GM12878 (cell line): ENCODE measurements at regions not wholly inside any gene's neighbourhood (a gene's known extent, or its start where the extent isn't known, plus 50 kb on each side); places are given as distances from the start of the nearest gene placed in this dataset.

Source experiments
- HCFC1 ChIP-seq: fragments of 150-350 bp; IDR thresholded peaks from 2 replicates; pipeline ENCODE4 v1.6.1; 2014; ENCODE audit warnings: low read length
- JUND ChIP-seq: IDR thresholded peaks from 2 replicates; pipeline ENCODE4 v1.6.1; 2012; ENCODE audit warnings: low read depth, mild to moderate bottlenecking, low read length, improper control_type of control experiment, moderate library complexity
- MAX ChIP-seq: IDR thresholded peaks from 2 replicates; pipeline ENCODE4 v1.6.1; 2012; ENCODE audit warnings: low read depth, low read length, improper control_type of control experiment
- POLR2A ChIP-seq: IDR thresholded peaks from 2 replicates; pipeline ENCODE4 v1.6.1; 2011; ENCODE audit warnings: low read depth, mild to moderate bottlenecking, low read length
- POLR2AphosphoS2 ChIP-seq: IDR thresholded peaks from 2 replicates; pipeline ENCODE4 v1.6.1; 2011; ENCODE audit warnings: low read depth, mild to moderate bottlenecking, low read length, improper control_type of control experiment, moderate library complexity
- POLR2AphosphoS5 ChIP-seq: IDR thresholded peaks from 2 replicates; pipeline ENCODE4 v1.6.1; 2011; ENCODE audit warnings: mild to moderate bottlenecking, low read length, inconsistent platforms
- RAD21 ChIP-seq: IDR thresholded peaks from 2 replicates; pipeline ENCODE4 v1.6.1; 2011; ENCODE audit warnings: mild to moderate bottlenecking, low read depth, low read length, moderate library complexity; ENCODE audit not compliant: insufficient read depth
- SP1 ChIP-seq: IDR thresholded peaks from one replicate; pipeline ENCODE4 v1.6.1; 2011; ENCODE audit warnings: low read depth, low read length
- SPI1 ChIP-seq: IDR thresholded peaks from 2 replicates; pipeline ENCODE4 v1.6.1; 2011; ENCODE audit warnings: low read depth, mild to moderate bottlenecking, low read length, moderate library complexity, borderline replicate concordance; ENCODE audit not compliant: insufficient read depth
- YY1 ChIP-seq: IDR thresholded peaks from 2 replicates; pipeline ENCODE4 v1.6.1; 2011; ENCODE audit warnings: low read depth, mild to moderate bottlenecking, low read length
- TF ChIP-seq, protein P1 (sequence below), 3 experiments: IDR thresholded peaks in 2 of 3; conservative IDR thresholded peaks in 1 of 3; 2 replicates each; pipeline ENCODE4 v1.5.1; 2011; ENCODE audit warnings: low read depth in 3 of 3, low read length in 3 of 3, mild to moderate bottlenecking in 3 of 3, control low read depth in 2 of 3, moderate library complexity in 2 of 3, inconsistent platforms in 1 of 3, mixed read lengths in 1 of 3; ENCODE audit not compliant: control insufficient read depth in 2 of 3, insufficient read depth in 1 of 3; ENCODE audit errors: extremely low read depth in 1 of 3

DNA sequence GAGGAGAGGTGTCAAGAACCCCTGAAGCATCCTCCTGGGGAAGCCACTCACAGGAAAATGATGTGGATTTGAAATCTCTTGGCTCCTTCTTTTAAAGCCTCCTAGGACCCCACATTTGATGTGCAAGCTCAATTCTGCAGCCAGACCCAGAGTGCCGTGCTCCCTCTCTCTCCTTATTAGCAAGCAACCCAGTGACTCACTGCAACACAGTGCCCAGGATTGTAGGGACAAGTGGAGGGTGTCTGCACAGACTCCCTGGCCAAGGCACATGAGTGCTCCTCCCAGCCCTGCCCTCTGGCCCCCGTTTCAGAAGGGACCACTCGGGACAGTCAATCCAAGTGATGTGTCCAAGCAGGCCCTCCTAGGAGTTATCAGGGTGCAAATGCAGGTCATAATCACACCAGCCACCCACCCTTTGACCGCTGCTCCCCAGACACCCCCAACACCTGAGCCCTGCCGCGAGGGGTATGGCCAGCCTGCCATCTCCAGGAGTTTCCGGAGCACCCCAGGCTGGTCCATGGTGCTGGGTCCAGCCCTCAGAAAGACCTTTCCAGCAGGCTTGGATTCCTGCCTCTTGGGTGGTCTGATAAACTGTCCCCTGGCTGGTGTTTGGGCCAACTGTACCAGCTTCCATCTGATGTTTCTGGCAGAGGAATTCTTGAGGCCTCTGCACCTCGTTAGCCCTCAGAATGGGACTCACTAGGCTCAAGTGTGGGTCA lies 54.5 kb upstream of the CXCL12 start:
- TF ChIP-seq RAD21 (no peak), POLR2A (no peak), SPI1 (no peak), POLR2AphosphoS5 (no peak), MAX (no peak), JUND (no peak), SP1 (no peak), HCFC1 (no peak), YY1 (no peak), POLR2AphosphoS2 (no peak)
- TF ChIP-seq, protein P1, sequence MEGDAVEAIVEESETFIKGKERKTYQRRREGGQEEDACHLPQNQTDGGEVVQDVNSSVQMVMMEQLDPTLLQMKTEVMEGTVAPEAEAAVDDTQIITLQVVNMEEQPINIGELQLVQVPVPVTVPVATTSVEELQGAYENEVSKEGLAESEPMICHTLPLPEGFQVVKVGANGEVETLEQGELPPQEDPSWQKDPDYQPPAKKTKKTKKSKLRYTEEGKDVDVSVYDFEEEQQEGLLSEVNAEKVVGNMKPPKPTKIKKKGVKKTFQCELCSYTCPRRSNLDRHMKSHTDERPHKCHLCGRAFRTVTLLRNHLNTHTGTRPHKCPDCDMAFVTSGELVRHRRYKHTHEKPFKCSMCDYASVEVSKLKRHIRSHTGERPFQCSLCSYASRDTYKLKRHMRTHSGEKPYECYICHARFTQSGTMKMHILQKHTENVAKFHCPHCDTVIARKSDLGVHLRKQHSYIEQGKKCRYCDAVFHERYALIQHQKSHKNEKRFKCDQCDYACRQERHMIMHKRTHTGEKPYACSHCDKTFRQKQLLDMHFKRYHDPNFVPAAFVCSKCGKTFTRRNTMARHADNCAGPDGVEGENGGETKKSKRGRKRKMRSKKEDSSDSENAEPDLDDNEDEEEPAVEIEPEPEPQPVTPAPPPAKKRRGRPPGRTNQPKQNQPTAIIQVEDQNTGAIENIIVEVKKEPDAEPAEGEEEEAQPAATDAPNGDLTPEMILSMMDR (IDR thresholded peaks at IDR 0.05 in 2 of 3, conservative IDR thresholded peaks at IDR 0.05 in 1 of 3; ENCODE audit: control insufficient read depth in 2 of 3, extremely low read depth in 1 of 3, insufficient read depth in 1 of 3, low read depth in 3 of 3, low read length in 3 of 3): no peak
